AG04449 (cell line): ENCODE measurements at regions not wholly inside any gene's neighbourhood (a gene's known extent, or its start where the extent isn't known, plus 50 kb on each side); places are given as distances from the start of the nearest gene placed in this dataset.

Experiments used
- CTCF ChIA-PET: fragments of 350-600 bp; formaldehyde crosslinking; extraction: SDS; loops from one replicate; lab custom pipeline; 2021; ENCODE audit warnings: antibody characterized with exemption; lab: Yijun Ruan, JAX
- POLR2A ChIA-PET: fragments of 400-600, 350-600 bp; formaldehyde crosslinking; extraction: SDS; loops from one replicate; lab custom pipeline; 2020; ENCODE audit warnings: antibody characterized with exemption, inconsistent platforms; lab: Yijun Ruan, JAX
- DNase-seq: peaks from one replicate; pipeline ENCODE4 v3.0.0-alpha.2; 2010; ENCODE audit warnings: low read depth, low spot score
- H3K4me3 ChIP-seq: 2 replicates; pipeline ENCODE4 v1.5.1; 2011; ENCODE audit warnings: low read depth, mild to moderate bottlenecking, control low read depth, low read length
- TF ChIP-seq, protein P1 (sequence below): IDR thresholded peaks from one replicate; pipeline ENCODE4 v1.5.1; 2011; ENCODE audit warnings: mild to moderate bottlenecking, moderate library complexity, low read length, control low read depth, inconsistent platforms; ENCODE audit not compliant: insufficient read depth; ENCODE audit errors: missing control alignments

DNA sequence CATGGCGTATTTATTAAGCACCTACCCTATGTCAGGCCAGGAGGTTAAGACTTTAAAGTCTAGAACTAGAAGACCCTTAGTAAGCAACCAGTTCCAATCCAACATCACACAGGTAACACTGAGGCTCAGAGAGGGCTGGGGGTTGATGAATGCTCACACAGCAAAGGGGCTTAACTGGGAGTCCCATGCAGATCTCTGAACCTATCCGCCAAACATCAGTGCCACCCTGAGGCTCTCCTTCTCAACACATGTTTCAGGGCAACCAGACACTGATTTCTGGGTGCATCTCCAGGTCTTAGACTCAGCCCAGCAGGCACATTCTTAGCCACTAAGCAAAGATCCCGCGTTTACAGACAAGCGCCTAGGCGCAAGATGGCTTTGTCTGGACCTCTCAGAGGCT is 92.0 kb upstream of the SLC6A11 start:
- CTCF ChIA-PET = interaction anchor here (1.6 kb wide), 1 partner anchor 14 kb away, joined by 5 read pairs; no protein-coding TSS in a partner anchor
- TF ChIP-seq, protein P1, sequence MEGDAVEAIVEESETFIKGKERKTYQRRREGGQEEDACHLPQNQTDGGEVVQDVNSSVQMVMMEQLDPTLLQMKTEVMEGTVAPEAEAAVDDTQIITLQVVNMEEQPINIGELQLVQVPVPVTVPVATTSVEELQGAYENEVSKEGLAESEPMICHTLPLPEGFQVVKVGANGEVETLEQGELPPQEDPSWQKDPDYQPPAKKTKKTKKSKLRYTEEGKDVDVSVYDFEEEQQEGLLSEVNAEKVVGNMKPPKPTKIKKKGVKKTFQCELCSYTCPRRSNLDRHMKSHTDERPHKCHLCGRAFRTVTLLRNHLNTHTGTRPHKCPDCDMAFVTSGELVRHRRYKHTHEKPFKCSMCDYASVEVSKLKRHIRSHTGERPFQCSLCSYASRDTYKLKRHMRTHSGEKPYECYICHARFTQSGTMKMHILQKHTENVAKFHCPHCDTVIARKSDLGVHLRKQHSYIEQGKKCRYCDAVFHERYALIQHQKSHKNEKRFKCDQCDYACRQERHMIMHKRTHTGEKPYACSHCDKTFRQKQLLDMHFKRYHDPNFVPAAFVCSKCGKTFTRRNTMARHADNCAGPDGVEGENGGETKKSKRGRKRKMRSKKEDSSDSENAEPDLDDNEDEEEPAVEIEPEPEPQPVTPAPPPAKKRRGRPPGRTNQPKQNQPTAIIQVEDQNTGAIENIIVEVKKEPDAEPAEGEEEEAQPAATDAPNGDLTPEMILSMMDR = no peak
- POLR2A ChIA-PET = no interaction called here

DNA sequence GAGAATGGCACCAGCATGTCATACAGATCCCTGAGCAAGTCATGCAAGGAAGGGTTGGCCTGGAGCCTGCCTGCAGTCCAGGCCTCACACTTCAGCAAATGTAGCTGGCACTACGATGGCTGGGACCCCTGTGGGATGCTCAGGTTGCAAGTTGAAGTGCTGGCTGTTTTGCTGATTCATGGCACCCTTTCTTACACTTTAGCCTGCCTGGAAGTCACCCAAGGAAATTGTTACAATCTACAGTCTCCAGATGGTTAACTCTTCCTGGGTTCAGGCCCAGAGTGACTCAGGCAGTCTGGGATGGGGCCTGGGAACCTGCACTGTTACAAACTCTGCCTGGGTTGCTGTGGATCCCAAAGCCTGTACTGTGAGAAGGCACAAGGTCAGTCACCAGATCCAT is 91.0 kb upstream of the SLC6A11 start:
- H3K4me3 ChIP-seq = no peak overlapping the region
- ChIA-PET CTCF (interaction anchor here (1.6 kb wide), 1 partner anchor 13 kb away, joined by 5 read pairs; no protein-coding TSS in a partner anchor), POLR2A (no interaction called here)
- TF ChIP-seq, protein P1 = no peak
- no peak for DNase-seq

More for the DNA sequence above, 92.0 kb upstream of the SLC6A11 start:
- DNase-seq = no peak
- H3K4me3 ChIP-seq = no peak overlapping the region

DNA sequence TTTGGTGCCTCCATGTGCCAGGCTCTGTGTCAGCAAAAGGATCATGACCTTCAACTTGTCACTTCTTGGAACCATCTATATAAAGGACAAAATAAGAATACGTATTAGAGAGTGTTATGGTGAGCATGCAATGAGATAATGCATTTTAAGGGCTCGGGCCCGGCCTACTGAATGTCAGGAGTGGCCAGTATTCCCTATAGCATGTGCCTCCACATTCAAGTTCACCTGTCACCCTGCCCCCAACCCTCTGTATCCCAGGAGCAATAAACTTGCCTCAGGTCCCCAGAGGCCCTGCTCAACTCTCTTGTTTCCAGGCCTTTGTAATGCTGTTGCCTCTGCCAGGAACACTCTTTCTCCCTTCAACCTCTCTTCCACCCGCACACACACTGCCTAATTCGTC is 90.2 kb upstream of the SLC6A11 start:
- CTCF ChIA-PET = no interaction called here
- DNase-seq = no peak
- TF ChIP-seq, protein P1 = no peak
- POLR2A ChIA-PET = no interaction called here
- no peak overlapping the region for H3K4me3 ChIP-seq

DNA sequence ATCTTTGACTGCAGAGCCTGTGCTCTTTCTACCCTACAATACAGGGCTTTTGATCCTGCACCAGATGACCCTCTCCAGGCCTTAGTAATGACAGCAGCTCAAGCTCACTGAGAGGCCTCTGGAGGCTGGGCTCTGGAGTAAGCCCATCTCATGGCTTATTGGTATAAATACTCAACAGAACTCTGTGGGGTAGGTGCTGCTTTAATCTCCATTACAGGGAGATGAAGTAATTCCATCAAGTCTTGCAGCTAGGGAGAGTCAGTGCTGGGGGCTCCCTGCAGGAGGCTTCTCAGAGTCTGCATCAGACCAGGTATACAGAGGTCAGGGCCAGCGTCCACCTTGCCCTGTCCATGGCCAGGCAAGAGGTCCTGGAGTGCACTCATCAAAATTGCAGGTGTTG is 89.2 kb upstream of the SLC6A11 start:
- no peak for DNase-seq
- no peak overlapping the region for H3K4me3 ChIP-seq
- ChIA-PET POLR2A (no interaction called here), CTCF (no interaction called here)
- TF ChIP-seq, protein P1 = no peak

DNA sequence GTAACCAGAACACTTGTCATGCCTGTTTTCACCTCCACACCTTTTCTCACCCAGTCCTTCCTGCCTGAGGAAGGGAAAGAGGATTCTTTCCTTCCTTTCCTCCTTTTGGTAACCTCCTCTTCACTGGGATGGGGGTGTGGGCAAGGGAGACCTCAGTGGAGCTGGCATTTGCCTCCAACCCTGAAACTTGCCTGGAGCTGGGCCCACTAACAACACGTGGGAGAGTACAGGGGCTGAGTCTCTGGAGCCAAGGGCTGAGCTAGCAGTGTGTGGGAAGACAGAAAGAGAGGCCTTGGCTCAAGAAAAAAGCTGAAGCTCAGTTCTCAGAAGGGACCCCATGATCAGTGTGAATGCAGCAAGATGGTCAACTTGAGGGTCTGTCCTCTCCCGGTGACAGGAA is 86.6 kb upstream of the SLC6A11 start:
- H3K4me3 ChIP-seq = no peak overlapping the region
- TF ChIP-seq, protein P1 = no peak
- CTCF ChIA-PET = interaction anchor here (1.4 to 3.2 kb wide), 2 partner anchors 9 to 11 kb away, joined by 4 to 15 read pairs; no protein-coding TSS in a partner anchor
- POLR2A ChIA-PET = no interaction called here
- DNase-seq = no peak

DNA sequence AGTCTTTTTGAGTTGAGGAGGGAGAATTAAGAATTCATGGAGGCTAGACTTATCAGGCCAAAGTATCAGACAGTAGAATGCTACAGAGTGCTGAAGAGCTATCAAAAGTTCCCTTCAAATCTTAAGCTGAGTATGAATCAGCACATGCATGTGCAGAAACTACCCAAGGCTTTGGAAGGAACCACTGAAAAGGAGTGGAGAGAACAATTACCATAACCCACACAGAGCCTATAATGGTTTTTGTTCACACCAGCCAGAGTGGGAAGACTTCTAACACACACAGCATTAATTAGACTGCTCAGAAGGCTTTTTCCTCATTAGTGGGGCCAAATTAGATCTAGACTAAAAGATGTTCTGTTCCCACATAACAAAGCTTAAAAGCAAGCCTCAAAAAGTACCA is 83.7 kb upstream of the SLC6A11 start:
- no peak for DNase-seq
- ChIA-PET CTCF (interaction anchor here (10.1 kb wide), 1 partner anchor 388 kb away, joined by 109 read pairs; no protein-coding TSS in a partner anchor), POLR2A (no interaction called here)

More for the DNA sequence above, 83.7 kb upstream of the SLC6A11 start:
- no peak overlapping the region for H3K4me3 ChIP-seq
- TF ChIP-seq, protein P1 = no peak
